Uterus (tissue), 2 donors: ENCODE measurements at regions not wholly inside any gene's neighbourhood (a gene's known extent, or its start where the extent isn't known, plus 50 kb on each side); places are given as distances from the start of the nearest gene placed in this dataset.

Source experiments
- CTCF ChIP-seq, 4 experiments: fragments of 200-600 bp in 2 of 4; fragments of 450-650 bp in 2 of 4; sonication (generic) in 2 of 4; IDR thresholded peaks; one replicate each; pipeline ENCODE4 v1.5.1; 2016 to 2019; ENCODE audit warnings: antibody characterized with exemption in 4 of 4, mild to moderate bottlenecking in 2 of 4, moderate library complexity in 1 of 4
- POLR2A ChIP-seq, 2 donors: fragments of 450-650 bp; IDR thresholded peaks; one replicate each; pipeline ENCODE4 v1.6.1; 2016; ENCODE audit warnings: antibody characterized with exemption in 2 of 2, mild to moderate bottlenecking in 1 of 2, moderate library complexity in 1 of 2

DNA sequence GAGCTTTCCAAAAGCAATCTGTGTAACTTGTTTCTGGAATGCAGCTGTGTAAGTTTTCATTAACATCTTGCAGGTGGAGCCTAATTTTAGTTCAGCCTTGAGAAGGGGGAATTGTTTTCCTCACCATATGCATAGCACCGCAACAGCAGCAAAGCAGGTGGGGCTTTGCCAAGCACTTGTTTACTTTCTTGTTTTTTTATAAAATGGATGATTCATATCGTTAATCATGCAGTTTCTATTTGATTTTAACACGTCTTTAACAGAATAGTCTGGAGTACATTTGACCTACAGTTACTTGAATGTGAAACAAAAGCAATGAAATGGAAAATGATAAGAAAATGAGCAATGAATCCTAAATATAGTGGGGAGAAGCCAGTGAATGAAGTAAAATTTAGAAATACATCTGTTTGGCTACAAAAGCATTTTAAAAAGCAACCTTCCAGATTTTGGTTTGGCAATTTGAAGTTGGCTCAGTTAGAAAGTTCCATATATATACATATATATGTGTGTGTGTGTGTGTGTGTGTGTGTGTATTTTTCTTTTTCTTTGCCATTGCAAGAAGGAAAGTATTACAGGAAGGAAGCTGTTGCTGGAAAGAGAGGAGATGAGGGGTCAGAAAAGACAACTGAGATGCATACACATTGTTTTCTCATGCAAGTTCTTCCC, 119.0 kb upstream of the ADGRL2 start:
- TF ChIP-seq CTCF (IDR thresholded peaks at IDR 0.05) (no peak), POLR2A (IDR thresholded peaks at IDR 0.05) (no peak)
